GM06990 (cell line): ENCODE measurements at regions not wholly inside any gene's neighbourhood (a gene's known extent, or its start where the extent isn't known, plus 50 kb on each side); places are given as distances from the start of the nearest gene placed in this dataset.

Experiments
- DNase-seq: peaks from one replicate; pipeline ENCODE4 v3.0.0-alpha.2; 2011; ENCODE audit not compliant: insufficient read length; ENCODE audit errors: extremely low read depth
- H3K27me3 ChIP-seq: replicated peaks from 2 replicates; pipeline ENCODE4 v1.6.0; 2011; ENCODE audit warnings: low read length; ENCODE audit not compliant: control insufficient read depth, insufficient read depth
- H3K36me3 ChIP-seq: 2 replicates; pipeline ENCODE4 v1.5.1; 2011; ENCODE audit warnings: low read length; ENCODE audit not compliant: control insufficient read depth, insufficient read depth
- H3K4me3 ChIP-seq: replicated peaks from 2 replicates; pipeline ENCODE4 v1.5.1; 2011; ENCODE audit warnings: low read depth, mild to moderate bottlenecking, control low read depth, low read length
- CTCF ChIP-seq: IDR thresholded peaks from 2 replicates; pipeline ENCODE4 v1.5.1; 2011; ENCODE audit warnings: low read length, control low read depth, mild to moderate bottlenecking, inconsistent platforms; ENCODE audit not compliant: insufficient read depth, poor library complexity, severe bottlenecking

GRCh38 chr13:99614465-99614885, 113.2 kb downstream of the TM9SF2 start:
- no peak overlapping the region for H3K4me3 ChIP-seq
- H3K36me3 ChIP-seq: no peaks in the 10 kb centered on the region
- no peaks in the 10 kb centered on the region for H3K27me3 ChIP-seq
- TF ChIP-seq CTCF: peak; percentile 48
- no peak for DNase-seq
